Retina (tissue), 1 donor: ENCODE measurements at regions not wholly inside any gene's neighbourhood (a gene's known extent, or its start where the extent isn't known, plus 50 kb on each side); places are given as distances from the start of the nearest gene placed in this dataset.
A peak's percentile ranks its signal among the peaks of the same experiment; 100 is the strongest.

ENCODE experiments used
- DNase-seq: peaks from one replicate; pipeline ENCODE4 v3.0.0-alpha.2; 2016

- DNase-seq: peak; percentile 55
Observed at GRCh38 chr9:87338088-87338989, 159.3 kb upstream of the DAPK1 start.

- DNase-seq: no peak
Observed at GRCh38 chr9:87340391-87340790, 157.3 kb upstream of the DAPK1 start.

- DNase-seq: no peak
Observed at GRCh38 chr9:87342743-87343142, 154.9 kb upstream of the DAPK1 start.

GRCh38 chr9:87343816-87344430 is 153.7 kb upstream of the DAPK1 start:
- DNase-seq: no peak

GRCh38 chr9:87346061-87346665 is 151.5 kb upstream of the DAPK1 start:
- no peak for DNase-seq

GRCh38 chr9:87350915-87351314 is 146.8 kb upstream of the DAPK1 start:
- DNase-seq: no peak

GRCh38 chr9:87353301-87353700 is 144.4 kb upstream of the DAPK1 start:
- DNase-seq: no peak

- DNase-seq: no peak
Observed at GRCh38 chr9:87354147-87354546, 143.5 kb upstream of the DAPK1 start.

- DNase-seq: no peak
Observed at GRCh38 chr9:87357600-87357999, 140.1 kb upstream of the DAPK1 start.

GRCh38 chr9:87359264-87359663 is 138.4 kb upstream of the DAPK1 start:
- DNase-seq: no peak

GRCh38 chr9:87359958-87360601 is 137.6 kb upstream of the DAPK1 start:
- DNase-seq: no peak

- no peak for DNase-seq
Observed at GRCh38 chr9:87370049-87370685, 127.5 kb upstream of the DAPK1 start.

- no peak for DNase-seq
Observed at GRCh38 chr9:87371795-87372355, 125.8 kb upstream of the DAPK1 start.

- peak; percentile 17 for DNase-seq
Observed at GRCh38 chr9:87372356-87372851, 125.3 kb upstream of the DAPK1 start.

GRCh38 chr9:87374023-87374919 is 123.4 kb upstream of the DAPK1 start:
- peak; percentile 24 for DNase-seq

GRCh38 chr9:87375397-87376073 is 122.1 kb upstream of the DAPK1 start:
- no peak for DNase-seq

GRCh38 chr9:87378676-87379075 is 119.0 kb upstream of the DAPK1 start:
- DNase-seq: no peak

GRCh38 chr9:87379300-87379699 is 118.4 kb upstream of the DAPK1 start:
- no peak for DNase-seq

GRCh38 chr9:87381050-87381711 is 116.5 kb upstream of the DAPK1 start:
- DNase-seq: no peak

- DNase-seq: no peak
Observed at GRCh38 chr9:87381746-87382145, 115.9 kb upstream of the DAPK1 start.
